ENCODE measurements at regions not wholly inside any gene's neighbourhood (a gene's known extent, or its start where the extent isn't known, plus 50 kb on each side); places are given as distances from the start of the nearest gene placed in this dataset.
A peak's percentile ranks its signal among the peaks of the same experiment; 100 is the strongest.

DNA sequence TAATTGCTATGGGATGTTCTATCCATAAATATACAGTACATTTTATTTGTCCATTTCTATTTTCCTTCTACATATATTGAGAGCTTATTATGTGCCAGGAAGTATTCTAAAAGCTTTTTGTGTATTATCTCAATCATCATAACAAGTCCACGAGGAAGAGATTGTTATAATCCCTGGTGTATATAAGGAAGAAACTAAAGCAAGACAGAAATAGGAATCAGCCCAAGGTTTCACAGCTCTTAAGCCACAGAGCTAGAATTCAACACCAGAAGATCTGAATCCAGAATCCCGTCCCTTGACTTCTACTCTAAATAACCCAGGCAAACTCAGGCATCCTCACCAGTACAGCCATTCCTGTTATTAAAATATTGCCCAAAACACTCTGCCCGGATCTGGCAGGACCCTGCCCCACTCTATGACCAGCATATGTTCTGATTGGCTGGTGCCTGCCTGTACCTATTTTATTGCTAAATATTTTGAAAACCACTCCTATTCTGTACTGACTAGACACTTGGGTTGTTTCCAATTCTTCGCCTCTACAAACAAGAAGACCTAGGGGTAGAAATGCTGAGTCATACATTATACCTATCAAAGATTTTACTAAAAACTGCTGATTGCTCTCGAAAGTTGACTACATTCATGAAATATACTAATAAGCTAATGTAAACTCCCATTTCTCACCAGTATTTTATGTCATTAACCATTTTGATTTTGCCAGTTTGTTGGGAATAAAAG lies 297.4 kb downstream of the ENC1 start:
- DNase-seq (ENCODE audit: low spot score) = no peak

DNA sequence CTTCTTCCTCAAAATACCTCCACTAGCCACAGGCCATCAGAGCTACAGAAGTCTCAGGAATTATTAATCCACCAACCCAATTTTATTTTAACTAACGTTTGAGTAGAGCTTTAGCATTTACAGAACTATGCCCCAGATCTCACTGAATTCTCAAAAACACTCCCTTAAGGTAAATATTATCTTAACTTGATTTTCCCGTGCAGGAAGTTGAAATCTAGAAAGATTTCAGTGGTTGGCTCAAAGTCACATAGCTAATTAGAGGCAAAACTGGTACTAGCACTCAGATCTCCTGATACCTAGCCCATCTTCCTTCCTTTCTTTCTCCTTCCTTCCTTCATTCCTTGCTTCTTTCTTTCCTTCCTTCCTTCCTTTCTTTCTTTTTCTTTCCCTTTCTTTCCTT lies 298.3 kb downstream of the ENC1 start:
- no peak for DNase-seq (ENCODE audit: low spot score)

- DNase-seq (ENCODE audit: low spot score) = no peak
These were observed 299.3 kb downstream of the ENC1 start for GRCh38 chr5:74341221-74341620.

- no peak for DNase-seq (ENCODE audit: low spot score)
These were observed 300.1 kb downstream of the ENC1 start for GRCh38 chr5:74340476-74340875.

DNA sequence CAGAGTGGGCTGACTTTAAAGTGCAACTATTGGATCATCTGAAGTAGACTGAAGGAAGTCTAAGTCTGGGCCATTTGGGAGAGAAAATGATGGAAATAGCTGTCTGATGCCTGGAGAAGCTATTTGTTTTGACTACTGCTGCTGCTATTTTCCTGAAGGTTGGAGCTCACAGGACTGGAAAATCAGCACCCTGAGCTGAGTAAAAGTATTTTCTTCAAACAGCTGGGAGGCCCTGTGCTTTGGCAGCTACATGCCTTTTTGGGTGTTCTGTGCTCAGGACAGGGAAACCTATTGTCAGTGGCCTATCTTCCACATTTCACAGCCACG lies 302.6 kb downstream of the ENC1 start:
- DNase-seq (ENCODE audit: low spot score) = no peak

DNA sequence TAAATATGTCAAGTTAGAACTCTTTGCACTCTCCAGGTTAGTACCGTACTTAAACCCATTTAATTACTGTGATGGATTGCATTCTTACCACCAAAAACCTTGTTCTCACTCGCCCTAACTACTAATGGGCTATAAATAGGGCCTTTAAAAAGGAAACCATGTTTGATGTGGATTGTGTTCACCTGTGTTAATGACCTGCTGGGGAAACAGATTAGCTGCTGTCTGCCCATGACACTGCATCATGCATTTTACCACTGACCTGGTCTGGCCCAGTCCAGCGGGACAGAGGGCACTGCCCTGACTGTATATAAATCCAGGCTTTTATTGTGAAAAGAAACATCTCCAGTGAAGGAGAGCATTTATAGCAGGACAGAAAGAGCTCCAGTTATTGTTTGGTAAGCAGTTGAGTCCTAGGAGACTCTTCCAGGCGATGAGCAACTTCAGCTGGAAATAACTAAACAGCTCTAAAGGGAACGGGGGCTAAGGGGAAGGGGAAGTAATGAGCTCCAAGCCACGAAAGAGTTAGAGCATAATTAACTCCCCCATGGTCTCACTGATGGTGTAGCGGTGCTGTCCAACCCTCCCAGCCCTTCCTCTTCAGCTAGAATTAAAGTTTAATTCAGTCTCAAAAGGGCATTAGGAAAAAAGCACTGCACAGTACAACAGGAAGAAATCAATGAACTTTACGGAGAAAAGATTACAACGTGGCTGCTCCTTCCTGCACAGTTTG lies 303.1 kb downstream of the ENC1 start:
- no peak for DNase-seq (ENCODE audit: low spot score)

DNA sequence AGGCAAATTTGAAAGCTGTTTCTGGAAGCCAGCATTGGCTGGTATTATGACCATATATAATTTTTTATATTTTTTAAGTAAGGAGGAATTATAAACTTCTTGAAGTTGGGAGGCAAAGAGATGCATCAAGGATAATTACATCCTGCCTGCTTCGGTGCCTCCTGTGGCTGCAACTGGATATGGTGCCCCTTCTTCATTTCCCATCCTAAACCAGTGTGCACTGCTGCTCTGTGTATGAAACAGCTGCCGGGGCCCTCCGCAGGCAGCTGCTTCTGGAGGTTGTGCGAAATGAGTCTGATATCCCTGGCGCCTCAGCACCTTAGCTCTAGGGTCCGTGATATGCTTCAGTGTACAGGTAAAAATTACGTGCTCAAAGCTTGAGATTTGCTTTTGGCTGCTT lies 304.2 kb downstream of the ENC1 start:
- no peak for DNase-seq (ENCODE audit: low spot score)

DNA sequence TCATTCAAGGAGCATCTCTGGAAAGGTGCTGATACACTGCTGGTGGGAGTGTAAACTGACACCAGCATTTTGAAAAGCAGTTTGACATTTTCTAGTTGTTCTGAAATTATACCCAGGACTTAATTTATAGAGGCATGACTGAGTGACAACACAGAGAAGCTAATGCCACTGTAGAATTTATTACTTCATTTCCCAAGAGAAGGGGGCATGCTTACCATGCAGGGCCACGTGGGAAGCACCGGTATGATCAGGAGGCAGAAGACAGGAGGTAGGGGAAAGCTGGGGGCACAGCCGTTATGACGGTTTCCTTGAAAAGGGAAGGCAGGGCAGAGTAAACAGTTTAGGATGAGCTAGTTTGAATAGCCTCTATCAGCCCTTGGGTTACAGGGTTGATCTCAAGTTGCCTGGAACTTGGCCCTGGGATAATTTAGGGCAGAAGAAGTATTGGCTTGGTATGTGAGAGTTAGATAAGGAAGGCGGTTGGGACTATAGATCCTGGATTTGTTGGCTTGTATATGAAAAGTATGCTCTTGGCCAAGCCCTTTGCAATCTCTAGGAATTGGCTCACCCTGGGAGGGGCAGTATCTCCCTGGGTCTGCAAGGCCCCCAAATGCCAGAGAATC lies 305.7 kb downstream of the ENC1 start:
- no peak for DNase-seq (ENCODE audit: low spot score)

GRCh38 chr5:74334062-74334761 lies 306.3 kb downstream of the ENC1 start:
- no peak for DNase-seq (ENCODE audit: low spot score)

DNA sequence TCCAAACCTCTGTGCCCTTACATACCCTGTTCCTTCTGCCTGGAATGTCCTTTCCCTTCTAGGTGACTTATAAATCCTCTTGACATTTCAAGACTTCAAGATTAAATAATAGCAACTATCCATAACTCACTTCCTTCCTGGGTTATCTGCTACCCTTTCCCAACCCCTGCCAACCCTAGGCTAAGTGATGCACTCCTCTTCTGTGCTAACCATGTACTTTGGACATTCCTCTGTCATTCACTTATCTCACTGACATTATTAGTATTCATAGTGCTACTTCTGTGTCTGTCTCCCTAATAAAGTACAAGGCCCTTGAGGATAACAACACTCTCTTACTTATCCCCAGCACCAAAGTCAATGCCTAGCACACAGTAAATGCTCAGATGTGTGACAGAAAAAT lies 307.1 kb downstream of the ENC1 start:
- no peak for DNase-seq (ENCODE audit: low spot score)

DNA sequence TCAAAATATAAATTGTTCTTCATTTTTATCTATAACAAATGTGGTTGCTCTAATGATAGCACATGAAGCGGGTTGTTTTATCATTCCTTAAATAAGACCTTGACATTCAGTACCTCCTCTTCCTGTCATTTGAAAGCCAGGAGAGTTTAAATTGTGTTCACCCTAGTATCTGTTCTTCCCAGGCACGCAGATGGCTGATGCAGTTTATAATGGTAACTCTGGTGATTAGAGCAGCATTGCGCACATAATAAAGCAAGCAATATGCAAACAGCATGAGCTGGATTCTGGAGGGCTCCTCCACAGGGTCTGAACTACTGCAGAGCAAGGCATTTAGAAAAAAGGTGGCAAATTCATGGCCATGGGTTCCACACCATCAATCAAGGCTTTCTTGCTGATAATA lies 307.8 kb downstream of the ENC1 start:
- no peak for DNase-seq (ENCODE audit: low spot score)

- no peak for DNase-seq (ENCODE audit: low spot score)
These were observed 308.5 kb downstream of the ENC1 start for GRCh38 chr5:74332006-74332405.

DNA sequence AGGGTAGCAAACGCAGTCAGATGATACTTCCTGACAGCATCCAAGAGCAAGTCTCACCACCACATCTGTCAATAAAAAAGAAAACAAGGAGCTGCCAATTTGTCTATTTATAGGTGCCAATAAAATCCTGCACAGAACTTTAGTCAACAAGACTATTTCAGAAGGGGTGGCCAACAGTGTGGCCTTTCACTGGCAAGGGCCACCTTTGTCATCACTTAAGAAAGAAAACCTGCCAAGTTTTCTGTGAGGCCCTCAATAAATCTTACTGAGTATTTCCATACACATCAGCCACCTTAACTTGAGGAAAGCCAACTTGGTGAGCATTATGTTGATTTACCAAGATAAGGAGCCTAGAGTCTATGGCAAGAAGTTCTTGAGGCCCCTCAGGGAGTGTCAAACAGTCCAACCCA lies 312.3 kb downstream of the ENC1 start:
- DNase-seq (ENCODE audit: low spot score) = no peak

- DNase-seq (ENCODE audit: low spot score) = no peak
These were observed 313.2 kb downstream of the ENC1 start for GRCh38 chr5:74327339-74327685.

DNA sequence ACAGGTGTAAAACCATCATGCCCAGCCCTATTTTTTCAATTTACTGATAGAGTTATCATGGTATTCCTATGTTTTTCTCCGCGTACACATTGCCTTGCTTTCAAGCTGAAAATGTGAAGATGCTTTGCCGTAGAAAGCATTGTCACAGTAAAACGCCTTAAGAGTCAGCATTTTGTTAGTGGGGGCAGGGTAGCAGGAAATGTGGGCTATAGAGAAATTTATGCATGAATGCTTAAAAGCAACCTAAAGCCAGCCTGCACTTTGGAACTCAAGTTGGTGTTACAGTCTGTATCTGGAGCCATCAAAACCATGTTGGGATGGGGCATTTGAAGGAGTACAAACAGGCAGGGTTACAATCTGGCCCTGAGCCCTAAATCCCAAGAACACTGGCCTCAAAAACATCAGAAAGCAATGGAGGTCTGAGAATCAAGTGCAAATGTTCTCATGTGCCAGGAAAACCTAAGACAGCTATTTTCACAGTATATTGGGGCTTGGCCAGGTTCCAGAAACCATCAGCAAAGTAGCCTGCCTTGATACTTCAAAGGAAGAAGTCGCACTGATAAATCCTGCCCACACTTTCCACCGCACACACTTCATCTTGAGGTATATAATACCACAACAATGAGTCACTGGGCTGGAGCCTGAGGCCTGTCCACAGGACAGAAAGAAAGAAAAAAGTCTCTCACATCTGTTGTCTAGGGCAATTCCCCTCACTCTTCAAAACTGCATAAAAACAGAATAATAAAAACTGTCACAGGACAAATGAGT lies 313.8 kb downstream of the ENC1 start:
- DNase-seq (ENCODE audit: low spot score) = peak; percentile 50

DNA sequence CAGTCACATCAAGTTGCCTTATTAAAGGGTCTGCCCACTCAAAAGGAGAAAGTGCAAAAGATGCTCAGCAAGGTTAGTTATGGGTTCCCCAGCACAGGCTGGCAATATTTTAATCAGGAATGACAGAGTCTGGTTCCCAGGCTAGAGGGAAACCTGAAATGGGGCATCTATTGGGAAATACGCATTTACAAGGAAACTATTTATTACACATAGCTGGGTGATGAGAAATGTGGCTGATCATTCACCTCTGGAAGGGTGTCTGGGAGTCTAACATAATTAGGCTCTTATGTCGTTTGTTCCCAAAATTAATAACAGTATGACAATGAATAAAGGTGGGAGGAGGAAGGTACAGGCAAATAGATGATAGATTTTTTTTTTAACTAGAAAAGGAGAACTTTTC lies 314.7 kb downstream of the ENC1 start:
- no peak for DNase-seq (ENCODE audit: low spot score)

DNA sequence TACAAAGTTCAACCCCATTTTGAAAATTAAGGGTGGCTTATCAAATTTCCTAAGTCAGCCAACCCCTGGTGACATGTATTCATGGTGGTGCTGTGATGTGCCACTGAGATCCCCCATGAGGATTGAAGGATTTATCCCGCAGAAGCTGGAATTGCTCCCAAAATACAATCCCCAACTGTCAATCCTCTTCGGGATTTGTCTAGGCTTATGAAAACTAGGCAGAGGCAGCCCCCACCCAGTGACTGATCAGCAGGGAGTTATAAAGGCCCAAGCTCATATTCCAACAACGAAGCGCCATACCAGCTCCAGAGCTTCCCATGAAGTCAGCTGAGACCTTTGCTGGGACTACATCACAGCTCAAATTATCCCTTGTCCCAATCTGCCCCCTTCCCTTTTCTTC lies 316.0 kb downstream of the ENC1 start:
- no peak for DNase-seq (ENCODE audit: low spot score)

GRCh38 chr5:74322944-74323343 lies 317.6 kb downstream of the ENC1 start:
- DNase-seq (ENCODE audit: low spot score) = no peak

DNA sequence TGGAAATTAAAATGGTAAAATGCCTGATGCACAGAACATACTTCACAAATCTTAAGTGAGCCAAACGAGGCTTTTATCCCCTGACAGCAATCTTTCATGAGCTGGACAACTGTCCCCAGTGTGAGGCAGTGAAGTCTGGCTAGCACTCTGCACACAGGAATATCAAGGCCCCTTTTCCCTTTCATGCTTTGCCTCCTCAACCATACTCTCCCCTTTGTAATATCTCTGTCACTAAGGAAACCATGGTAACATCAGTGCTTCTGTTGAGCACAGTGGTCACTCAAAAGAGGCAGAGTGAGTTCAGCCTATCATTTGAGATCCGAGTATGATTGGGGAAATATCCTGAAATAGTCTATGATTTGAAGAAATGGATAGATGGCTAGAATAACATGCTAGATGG lies 318.3 kb downstream of the ENC1 start:
- DNase-seq (ENCODE audit: low spot score) = no peak

DNA sequence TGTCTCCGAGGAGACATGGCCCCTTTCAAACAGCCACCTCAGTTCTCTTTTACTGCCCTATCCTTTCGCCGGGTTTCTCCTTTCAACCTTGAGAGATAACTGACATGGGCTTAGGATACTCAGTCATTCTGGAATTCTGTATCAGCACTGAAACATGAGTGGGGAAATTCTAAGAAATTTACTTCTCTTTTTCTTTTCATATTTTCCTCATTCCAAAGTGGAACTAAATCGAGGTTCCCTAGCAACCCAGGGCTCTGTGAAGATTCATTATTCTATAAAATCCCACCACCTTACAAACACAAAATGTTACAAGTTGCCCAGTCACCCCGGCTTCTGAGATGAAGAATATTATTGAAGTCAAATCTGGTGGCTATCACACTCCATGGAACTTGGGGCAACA lies 319.2 kb downstream of the ENC1 start:
- DNase-seq (ENCODE audit: low spot score) = no peak

GRCh38 chr5:74320526-74320925 lies 320.0 kb downstream of the ENC1 start:
- DNase-seq (ENCODE audit: low spot score) = peak; percentile 45

GRCh38 chr5:74319076-74319475 lies 321.5 kb downstream of the ENC1 start:
- no peak for DNase-seq (ENCODE audit: low spot score)
